Activated CD4-positive, alpha-beta T cell treated with anti-CD3 and anti-CD28 coated beads for 36 hours (primary cell): ENCODE measurements at regions not wholly inside any gene's neighbourhood (a gene's known extent, or its start where the extent isn't known, plus 50 kb on each side); places are given as distances from the start of the nearest gene placed in this dataset.

Experiments
- ATAC-seq: fragments of 200-7000 bp; cut with Tn5 transposase; one replicate; pipeline ENCODE4 v1.10.0; 2021; ENCODE audit warnings: mild to moderate bottlenecking, moderate library complexity
- CTCF ChIA-PET: fragments of 350-600 bp; sonication (Branson Sonifier 250); formaldehyde crosslinking; loops from one replicate; lab custom pipeline; 2021; ENCODE audit warnings: antibody characterized with exemption; lab: Charles Lee
- POLR2A ChIA-PET: fragments of 350-600 bp; sonication (Branson Sonifier 250); formaldehyde crosslinking; loops from one replicate; lab custom pipeline; 2021; ENCODE audit warnings: antibody characterized with exemption, inconsistent platforms; lab: Charles Lee
- DNase-seq: peaks from one replicate; pipeline ENCODE4 v3.0.0-alpha.2; 2020
- H3K27ac Mint-ChIP-seq: one replicate; pipeline ENCODE4 v1.8.0; 2021; ENCODE audit warnings: mixed read lengths
- H3K27me3 Mint-ChIP-seq: one replicate; pipeline ENCODE4 v1.8.0; 2021; ENCODE audit warnings: mixed read lengths
- H3K36me3 Mint-ChIP-seq: one replicate; pipeline ENCODE4 v1.8.0; 2021; ENCODE audit warnings: low read depth, mixed read lengths
- H3K4me1 Mint-ChIP-seq: one replicate; pipeline ENCODE4 v1.8.0; 2021; ENCODE audit warnings: mixed read lengths
- H3K4me3 Mint-ChIP-seq: one replicate; pipeline ENCODE4 v1.8.0; 2021; ENCODE audit warnings: mild to moderate bottlenecking, moderate library complexity, mixed read lengths
- H3K9me3 Mint-ChIP-seq: one replicate; pipeline ENCODE4 v1.8.0; 2021; ENCODE audit warnings: low read depth, mixed read lengths
- intact Hi-C, 2 experiments: fragments of 100-400 bp; cut with DNase I in 1 of 2; cut with micrococcal nuclease in 1 of 2; formaldehyde crosslinking; loops; one replicate each; pipeline versions ENCODE4 v1.14.2 to v1.15.1; 2022 to 2024; cut with DNase I, micrococcal nuclease

- ChIA-PET CTCF (no interaction called here), POLR2A (no interaction called here)
- Mint-ChIP-seq H3K27ac (no peak overlapping the region), H3K36me3 (no peaks in the 10 kb centered on the region), H3K4me3 (no peak overlapping the region), H3K27me3 (peaks cover 4% of the 10 kb centered on the region), H3K9me3 (no peaks in the 10 kb centered on the region), H3K4me1 (no peaks in the 10 kb centered on the region)
- intact Hi-C loops: no loop called here
- no peak for ATAC-seq
- DNase-seq: no peak
Measured at GRCh38 chr18:45251236-45251635, 364.0 kb upstream of the SLC14A2 start.

GRCh38 chr18:45252474-45252873 is 362.8 kb upstream of the SLC14A2 start:
- Mint-ChIP-seq H3K4me3 (no peak overlapping the region), H3K27me3 (peaks cover 4% of the 10 kb centered on the region), H3K36me3 (no peaks in the 10 kb centered on the region), H3K9me3 (no peaks in the 10 kb centered on the region), H3K4me1 (no peaks in the 10 kb centered on the region), H3K27ac (no peak overlapping the region)
- POLR2A ChIA-PET: no interaction called here
- CTCF ChIA-PET: no interaction called here
- intact Hi-C loops: no loop called here
- ATAC-seq (peak; percentile 9), DNase-seq (no peak)

- Mint-ChIP-seq H3K4me1 (no peaks in the 10 kb centered on the region), H3K4me3 (no peak overlapping the region), H3K9me3 (no peaks in the 10 kb centered on the region), H3K27me3 (peaks cover 4% of the 10 kb centered on the region), H3K36me3 (no peaks in the 10 kb centered on the region), H3K27ac (no peak overlapping the region)
- no peak for ATAC-seq
- POLR2A ChIA-PET: no interaction called here
- CTCF ChIA-PET: no interaction called here
- intact Hi-C loops: no loop called here
- no peak for DNase-seq
Measured at GRCh38 chr18:45253056-45253565, 362.2 kb upstream of the SLC14A2 start.

GRCh38 chr18:45253973-45254708 is 361.1 kb upstream of the SLC14A2 start:
- Mint-ChIP-seq H3K4me1 (no peaks in the 10 kb centered on the region), H3K27me3 (peaks cover 2% of the 10 kb centered on the region), H3K36me3 (no peaks in the 10 kb centered on the region), H3K27ac (no peak overlapping the region), H3K9me3 (no peaks in the 10 kb centered on the region), H3K4me3 (no peak overlapping the region)
- no peak for DNase-seq
- intact Hi-C loops: no loop called here
- CTCF ChIA-PET: no interaction called here
- ATAC-seq: no peak
- POLR2A ChIA-PET: no interaction called here

- Mint-ChIP-seq H3K27ac (no peak overlapping the region), H3K9me3 (no peaks in the 10 kb centered on the region), H3K4me1 (no peaks in the 10 kb centered on the region), H3K4me3 (no peak overlapping the region), H3K36me3 (no peaks in the 10 kb centered on the region), H3K27me3 (peaks cover 2% of the 10 kb centered on the region)
- intact Hi-C loops: no loop called here
- ATAC-seq: no peak
- ChIA-PET CTCF (no interaction called here), POLR2A (no interaction called here)
- DNase-seq: no peak
Measured at GRCh38 chr18:45254709-45255082, 360.6 kb upstream of the SLC14A2 start.

GRCh38 chr18:45255197-45255890 is 359.9 kb upstream of the SLC14A2 start:
- H3K27me3 Mint-ChIP-seq: peaks cover 1% of the 10 kb centered on the region
- no peaks in the 10 kb centered on the region for H3K36me3 Mint-ChIP-seq
- ChIA-PET POLR2A (no interaction called here), CTCF (no interaction called here)
- DNase-seq: no peak
- intact Hi-C loops: no loop called here
- no peaks in the 10 kb centered on the region for H3K9me3 Mint-ChIP-seq
- no peak for ATAC-seq
- no peak overlapping the region for H3K27ac Mint-ChIP-seq
- H3K4me1 Mint-ChIP-seq: no peaks in the 10 kb centered on the region
- no peak overlapping the region for H3K4me3 Mint-ChIP-seq

- Mint-ChIP-seq H3K27me3 (no peaks in the 10 kb centered on the region), H3K9me3 (no peaks in the 10 kb centered on the region), H3K27ac (no peak overlapping the region), H3K4me3 (no peak overlapping the region), H3K4me1 (no peaks in the 10 kb centered on the region), H3K36me3 (no peaks in the 10 kb centered on the region)
- DNase-seq: no peak
- POLR2A ChIA-PET: no interaction called here
- ATAC-seq: no peak
- intact Hi-C loops: no loop called here
- CTCF ChIA-PET: no interaction called here
Measured at GRCh38 chr18:45260125-45260524, 355.2 kb upstream of the SLC14A2 start.

GRCh38 chr18:45266023-45266422 is 349.3 kb upstream of the SLC14A2 start:
- peaks cover 5% of the 10 kb centered on the region for H3K27me3 Mint-ChIP-seq
- no peaks in the 10 kb centered on the region for H3K9me3 Mint-ChIP-seq
- ChIA-PET CTCF (no interaction called here), POLR2A (no interaction called here)
- H3K4me1 Mint-ChIP-seq: no peaks in the 10 kb centered on the region
- DNase-seq: no peak
- H3K4me3 Mint-ChIP-seq: no peak overlapping the region
- no peak overlapping the region for H3K27ac Mint-ChIP-seq
- ATAC-seq: no peak
- intact Hi-C loops: no loop called here
- H3K36me3 Mint-ChIP-seq: no peaks in the 10 kb centered on the region

GRCh38 chr18:45267622-45268021 is 347.7 kb upstream of the SLC14A2 start:
- no peak for DNase-seq
- Mint-ChIP-seq H3K27ac (no peak overlapping the region), H3K36me3 (no peaks in the 10 kb centered on the region), H3K27me3 (peaks cover 5% of the 10 kb centered on the region), H3K4me1 (no peaks in the 10 kb centered on the region), H3K4me3 (no peak overlapping the region), H3K9me3 (no peaks in the 10 kb centered on the region)
- CTCF ChIA-PET: no interaction called here
- no peak for ATAC-seq
- intact Hi-C loops: no loop called here
- POLR2A ChIA-PET: no interaction called here

GRCh38 chr18:45268583-45268982 is 346.7 kb upstream of the SLC14A2 start:
- POLR2A ChIA-PET: no interaction called here
- intact Hi-C loops: no loop called here
- H3K36me3 Mint-ChIP-seq: no peaks in the 10 kb centered on the region
- H3K27ac Mint-ChIP-seq: no peak overlapping the region
- H3K4me1 Mint-ChIP-seq: no peaks in the 10 kb centered on the region
- no peak overlapping the region for H3K4me3 Mint-ChIP-seq
- DNase-seq (no peak), ATAC-seq (no peak)
- CTCF ChIA-PET: no interaction called here
- no peaks in the 10 kb centered on the region for H3K9me3 Mint-ChIP-seq
- H3K27me3 Mint-ChIP-seq: peaks cover 5% of the 10 kb centered on the region

GRCh38 chr18:45270289-45270771 is 344.9 kb upstream of the SLC14A2 start:
- intact Hi-C loops: loop anchor here in 1 of 2 experiments (10.0 kb wide), 1 partner anchor 804 kb away; the partner anchor contains the start of gene PSTPIP2
- H3K36me3 Mint-ChIP-seq: no peaks in the 10 kb centered on the region

GRCh38 chr18:45274026-45274425 is 341.2 kb upstream of the SLC14A2 start:
- intact Hi-C loops: loop anchor here (2.0 to 10.0 kb wide), 2 partner anchors 111 to 801 kb away; partner anchors contain the start of gene PSTPIP2 (in 1 of the 2)
- Mint-ChIP-seq H3K36me3 (no peaks in the 10 kb centered on the region), H3K4me3 (no peak overlapping the region), H3K9me3 (no peaks in the 10 kb centered on the region), H3K27ac (no peak overlapping the region), H3K4me1 (no peaks in the 10 kb centered on the region), H3K27me3 (no peaks in the 10 kb centered on the region)
- no peak for ATAC-seq
- POLR2A ChIA-PET: no interaction called here
- CTCF ChIA-PET: interaction anchor here (0.6 to 2.3 kb wide), 5 partner anchors 10 to 305 kb away, joined by 3 to 6 read pairs (median 4); no protein-coding TSS in a partner anchor
- no peak for DNase-seq

More at GRCh38 chr18:45270289-45270771, 344.9 kb upstream of the SLC14A2 start:
- Mint-ChIP-seq H3K4me1 (no peaks in the 10 kb centered on the region), H3K9me3 (no peaks in the 10 kb centered on the region), H3K27me3 (peaks cover 5% of the 10 kb centered on the region), H3K4me3 (no peak overlapping the region), H3K27ac (no peak overlapping the region)
- ChIA-PET CTCF (interaction anchor here (1.4 kb wide), 1 partner anchor 30 kb away, joined by 4 read pairs; no protein-coding TSS in a partner anchor), POLR2A (no interaction called here)
- ATAC-seq (no peak), DNase-seq (no peak)
